Vagina (tissue), 2 donors: ENCODE measurements at regions not wholly inside any gene's neighbourhood (a gene's known extent, or its start where the extent isn't known, plus 50 kb on each side); places are given as distances from the start of the nearest gene placed in this dataset.

ENCODE experiments used
- POLR2A ChIP-seq, 2 donors: fragments of 450-650 bp; IDR thresholded peaks; one replicate each; pipeline ENCODE4 v1.6.1; 2017; ENCODE audit warnings: antibody characterized with exemption in 2 of 2, mild to moderate bottlenecking in 2 of 2, moderate library complexity in 2 of 2
- POLR2AphosphoS5 ChIP-seq, 2 donors: sonication (generic); formaldehyde crosslinking; IDR thresholded peaks; one replicate each; pipeline ENCODE4 v1.9.0; 2017; ENCODE audit warnings: antibody characterized with exemption in 2 of 2, mild to moderate bottlenecking in 2 of 2, low read depth in 1 of 2; ENCODE audit not compliant: insufficient read depth in 1 of 2
- TF ChIP-seq, protein P1 (sequence below), 3 experiments: fragments of 450-650 bp in 2 of 3; fragments of 200-600 bp in 1 of 3; sonication (generic) in 1 of 3; IDR thresholded peaks; one replicate each; pipeline ENCODE4 v1.5.1; 2017 to 2019; ENCODE audit warnings: antibody characterized with exemption in 3 of 3, mild to moderate bottlenecking in 2 of 3, moderate library complexity in 2 of 3

GRCh38 chr5:148912714-148913398 is 86.4 kb downstream of the ADRB2 start:
- peak in 1 of 2 donors; percentile 47 for TF ChIP-seq POLR2AphosphoS5 (IDR thresholded peaks at IDR 0.05; ENCODE audit: insufficient read depth in 1 of 2, low read depth in 1 of 2)
- TF ChIP-seq, protein P1, sequence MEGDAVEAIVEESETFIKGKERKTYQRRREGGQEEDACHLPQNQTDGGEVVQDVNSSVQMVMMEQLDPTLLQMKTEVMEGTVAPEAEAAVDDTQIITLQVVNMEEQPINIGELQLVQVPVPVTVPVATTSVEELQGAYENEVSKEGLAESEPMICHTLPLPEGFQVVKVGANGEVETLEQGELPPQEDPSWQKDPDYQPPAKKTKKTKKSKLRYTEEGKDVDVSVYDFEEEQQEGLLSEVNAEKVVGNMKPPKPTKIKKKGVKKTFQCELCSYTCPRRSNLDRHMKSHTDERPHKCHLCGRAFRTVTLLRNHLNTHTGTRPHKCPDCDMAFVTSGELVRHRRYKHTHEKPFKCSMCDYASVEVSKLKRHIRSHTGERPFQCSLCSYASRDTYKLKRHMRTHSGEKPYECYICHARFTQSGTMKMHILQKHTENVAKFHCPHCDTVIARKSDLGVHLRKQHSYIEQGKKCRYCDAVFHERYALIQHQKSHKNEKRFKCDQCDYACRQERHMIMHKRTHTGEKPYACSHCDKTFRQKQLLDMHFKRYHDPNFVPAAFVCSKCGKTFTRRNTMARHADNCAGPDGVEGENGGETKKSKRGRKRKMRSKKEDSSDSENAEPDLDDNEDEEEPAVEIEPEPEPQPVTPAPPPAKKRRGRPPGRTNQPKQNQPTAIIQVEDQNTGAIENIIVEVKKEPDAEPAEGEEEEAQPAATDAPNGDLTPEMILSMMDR (IDR thresholded peaks at IDR 0.05) = peak in 1 of 3 experiments; percentile 22
- TF ChIP-seq POLR2A (IDR thresholded peaks at IDR 0.05) = no peak
